ENCODE measurements at regions not wholly inside any gene's neighbourhood (a gene's known extent, or its start where the extent isn't known, plus 50 kb on each side); places are given as distances from the start of the nearest gene placed in this dataset.

GRCh38 chr5:18321262-18321942 is 687.1 kb downstream of the TAF11L14 start:
- no peak for TF ChIP-seq CTCF (IDR thresholded peaks at IDR 0.05; ENCODE audit: unreplicated experiment in 3 of 3)
- no peaks in the 10 kb centered on the region for H3K27me3 Mint-ChIP-seq (ENCODE audit: low read depth)
- no peaks in the 10 kb centered on the region for H3K4me1 Mint-ChIP-seq
- H3K36me3 Mint-ChIP-seq (ENCODE audit: low read depth): no peaks in the 10 kb centered on the region
- no peak overlapping the region for H3K4me3 Mint-ChIP-seq
- no peak overlapping the region for H3K27ac Mint-ChIP-seq
- H3K9me3 Mint-ChIP-seq: no peaks in the 10 kb centered on the region

DNA sequence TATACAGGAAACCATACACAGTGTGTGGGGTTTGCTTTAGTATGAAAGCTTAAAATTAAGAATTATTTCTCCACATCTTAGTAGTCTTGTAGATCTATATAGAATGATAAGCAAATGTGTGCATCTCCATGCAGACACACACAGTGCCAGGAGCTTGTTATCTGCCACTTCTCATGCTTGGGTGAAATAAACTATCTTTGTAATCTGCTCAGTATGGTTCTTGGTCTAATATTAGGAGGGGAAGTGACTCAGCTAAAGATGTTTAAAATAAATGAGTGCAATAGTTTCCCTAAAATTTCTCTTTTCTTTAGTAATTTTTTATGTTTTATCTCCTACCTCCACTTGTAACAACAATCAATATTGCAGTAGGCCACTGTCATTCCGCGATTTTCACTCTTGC is 689.6 kb downstream of the TAF11L14 start:
- Mint-ChIP-seq H3K4me3 (no peak overlapping the region), H3K27me3 (ENCODE audit: low read depth) (no peaks in the 10 kb centered on the region), H3K27ac (no peak overlapping the region), H3K36me3 (ENCODE audit: low read depth) (no peaks in the 10 kb centered on the region), H3K9me3 (no peaks in the 10 kb centered on the region), H3K4me1 (no peaks in the 10 kb centered on the region)
- no peak for TF ChIP-seq CTCF (IDR thresholded peaks at IDR 0.05; ENCODE audit: unreplicated experiment in 3 of 3)

DNA sequence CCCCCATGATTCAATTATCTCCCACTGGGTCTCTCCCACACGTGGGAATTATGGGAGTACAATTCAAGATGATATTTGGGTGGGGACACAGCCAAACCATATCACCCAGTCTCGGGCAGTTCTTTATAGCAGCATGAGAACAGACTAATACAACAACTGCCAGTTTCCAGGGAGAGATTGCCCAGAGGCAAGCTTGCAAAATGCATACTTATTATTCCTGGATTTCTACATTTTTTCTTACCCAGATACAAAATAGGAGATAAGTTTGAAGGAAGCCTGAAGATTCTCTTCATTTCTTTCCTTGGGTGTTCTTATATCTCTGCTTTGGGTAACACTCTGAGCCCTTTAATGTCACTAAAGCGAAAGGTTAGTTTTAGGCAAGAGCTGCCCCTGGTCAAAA is 691.2 kb downstream of the TAF11L14 start:
- no peaks in the 10 kb centered on the region for H3K9me3 Mint-ChIP-seq
- peaks cover 5% of the 10 kb centered on the region for H3K4me1 Mint-ChIP-seq
- no peaks in the 10 kb centered on the region for H3K27me3 Mint-ChIP-seq (ENCODE audit: low read depth)
- no peak overlapping the region for H3K27ac Mint-ChIP-seq
- no peak overlapping the region for H3K4me3 Mint-ChIP-seq
- TF ChIP-seq CTCF (IDR thresholded peaks at IDR 0.05; ENCODE audit: unreplicated experiment in 3 of 3): no peak
- H3K36me3 Mint-ChIP-seq (ENCODE audit: low read depth): no peaks in the 10 kb centered on the region

DNA sequence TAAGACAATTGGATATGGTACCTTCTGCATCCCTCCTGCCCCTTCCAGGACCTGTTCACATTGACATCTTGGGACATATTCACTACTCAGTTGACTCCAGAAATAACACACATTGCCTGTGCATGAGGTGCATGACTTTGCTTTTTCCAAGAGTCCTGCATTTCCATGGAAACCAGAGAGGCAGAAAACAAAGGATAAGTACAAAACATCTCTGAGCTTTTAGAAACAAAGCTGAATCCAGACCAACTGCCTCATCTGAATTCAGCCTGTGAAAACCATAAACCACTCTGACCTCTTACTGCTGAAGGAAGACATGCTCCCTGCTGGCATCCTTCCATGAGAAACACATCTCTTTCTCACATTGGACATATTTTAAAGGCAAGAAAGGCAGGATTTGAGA is 695.1 kb downstream of the TAF11L14 start:
- no peak for TF ChIP-seq CTCF (IDR thresholded peaks at IDR 0.05; ENCODE audit: unreplicated experiment in 3 of 3)

GRCh38 chr5:18333841-18334240 is 699.6 kb downstream of the TAF11L14 start:
- Mint-ChIP-seq H3K36me3 (ENCODE audit: low read depth) (no peaks in the 10 kb centered on the region), H3K27ac (no peak overlapping the region), H3K4me1 (peaks cover 23% of the 10 kb centered on the region), H3K27me3 (ENCODE audit: low read depth) (no peaks in the 10 kb centered on the region), H3K9me3 (no peaks in the 10 kb centered on the region), H3K4me3 (no peak overlapping the region)
- no peak for TF ChIP-seq CTCF (IDR thresholded peaks at IDR 0.05; ENCODE audit: unreplicated experiment in 3 of 3)

More for the DNA sequence above, 695.1 kb downstream of the TAF11L14 start:
- Mint-ChIP-seq H3K4me1 (peaks cover 11% of the 10 kb centered on the region), H3K9me3 (no peaks in the 10 kb centered on the region), H3K4me3 (no peak overlapping the region), H3K27ac (peak overlapping the region in 1 of 3 experiments; percentile 23), H3K36me3 (ENCODE audit: low read depth) (no peaks in the 10 kb centered on the region), H3K27me3 (ENCODE audit: low read depth) (no peaks in the 10 kb centered on the region)

- Mint-ChIP-seq H3K9me3 (no peaks in the 10 kb centered on the region), H3K27ac (no peak overlapping the region), H3K27me3 (ENCODE audit: low read depth) (no peaks in the 10 kb centered on the region), H3K36me3 (ENCODE audit: low read depth) (no peaks in the 10 kb centered on the region), H3K4me1 (peaks cover 18% of the 10 kb centered on the region), H3K4me3 (no peak overlapping the region)
- no peak for TF ChIP-seq CTCF (IDR thresholded peaks at IDR 0.05; ENCODE audit: unreplicated experiment in 3 of 3)
Measured at GRCh38 chr5:18334949-18335348, 700.7 kb downstream of the TAF11L14 start.
